DMS153 treated with DMSO at 0.1 percent for 48 hours (cell line): ENCODE measurements at regions not wholly inside any gene's neighbourhood (a gene's known extent, or its start where the extent isn't known, plus 50 kb on each side); places are given as distances from the start of the nearest gene placed in this dataset.
"Not testable (repeated sequence)": the region's sequence is repeated elsewhere in the genome, so short reads cannot be mapped to it uniquely, and the experiment has no call there.

ENCODE experiments used
- DNase-seq: peaks from one replicate; lab custom pipeline; 2025; ENCODE audit not compliant: unreplicated experiment; lab: John Stamatoyannopoulos, UW

DNA sequence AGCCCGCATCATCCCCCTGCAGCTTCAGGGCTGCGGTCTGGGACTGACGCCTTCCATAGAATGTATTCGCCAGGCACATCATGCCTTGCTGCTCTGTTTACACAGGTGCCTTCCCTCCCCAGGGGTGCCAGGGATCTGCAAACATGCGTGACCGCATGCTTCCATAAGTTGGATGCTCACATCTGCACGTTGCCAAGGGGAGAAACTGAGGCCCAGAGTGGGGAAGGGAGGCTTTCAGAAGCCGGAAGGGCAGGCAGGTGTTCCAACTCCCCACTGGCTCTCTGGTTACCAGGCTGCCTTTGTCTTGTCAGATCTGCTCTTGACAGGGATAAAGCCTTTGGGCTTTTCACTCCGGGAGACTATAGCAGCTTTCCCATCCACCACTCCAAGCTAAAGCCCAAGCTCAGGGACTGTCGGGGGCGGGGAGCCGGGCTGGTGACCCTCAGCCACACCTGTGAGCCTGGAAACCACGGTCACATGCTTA, 125.8 kb upstream of the TNP1 start:
- DNase-seq = peak; percentile 91

DNA sequence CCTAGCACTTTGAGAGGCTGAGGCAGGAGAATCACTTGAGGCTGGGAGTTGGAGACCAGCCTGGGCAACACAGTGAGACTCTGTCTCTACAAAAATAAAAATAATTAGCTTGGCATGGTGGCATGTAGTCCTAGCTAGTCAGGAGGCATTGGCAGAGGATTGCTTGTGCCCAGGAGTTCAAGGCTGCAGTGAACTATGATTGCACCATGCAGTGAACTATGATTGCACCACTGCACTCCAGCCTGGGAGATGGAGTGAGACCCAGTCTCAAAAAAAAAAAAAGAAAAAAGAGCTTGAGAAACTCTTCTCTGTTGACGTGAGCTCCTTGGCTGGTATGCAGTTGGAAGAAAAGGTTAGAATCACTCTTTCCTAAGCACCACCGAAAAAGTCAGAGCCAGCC, 125.1 kb upstream of the TNP1 start:
- DNase-seq = no peak

DNA sequence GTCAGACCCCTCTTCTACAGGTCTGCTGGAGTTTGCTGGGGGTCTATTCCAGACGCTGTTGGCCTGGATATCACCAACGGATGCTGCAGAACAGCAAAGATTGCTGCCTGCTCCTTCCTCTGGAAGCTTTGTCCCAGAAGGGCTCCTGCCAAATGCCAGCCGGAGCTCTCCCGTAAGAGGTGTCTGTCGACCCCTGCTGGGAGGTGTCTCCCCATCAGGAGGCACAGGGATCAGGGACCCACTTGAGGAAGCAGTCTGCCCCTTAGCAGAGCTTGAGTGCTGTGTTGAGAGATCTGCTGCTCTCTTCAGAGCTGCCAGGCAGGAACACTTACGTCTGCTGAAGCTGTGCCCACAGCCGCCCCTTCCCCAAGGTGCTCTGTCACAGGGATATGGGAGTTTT, 122.1 kb upstream of the TNP1 start:
- DNase-seq = not testable (repeated sequence)

DNA sequence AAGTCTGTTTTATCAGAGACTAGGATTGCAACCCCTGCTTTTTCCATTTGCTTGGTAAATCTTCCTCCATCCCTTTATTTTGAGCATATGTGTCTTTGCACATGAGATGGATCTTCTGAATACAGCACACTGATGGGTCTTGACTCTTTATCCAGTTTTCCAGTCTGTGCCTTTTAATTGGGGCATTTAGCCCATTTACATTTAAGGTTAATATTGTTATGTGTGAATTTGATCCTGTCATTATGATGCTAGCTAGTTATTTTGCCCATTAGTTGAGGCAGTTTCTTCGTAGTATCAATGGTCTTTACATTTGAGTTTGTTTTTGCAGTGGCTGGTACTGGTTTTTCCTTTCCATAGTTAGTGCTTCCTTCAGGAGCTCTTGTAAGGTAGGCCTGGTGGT, 120.6 kb upstream of the TNP1 start:
- DNase-seq = not testable (repeated sequence)

DNA sequence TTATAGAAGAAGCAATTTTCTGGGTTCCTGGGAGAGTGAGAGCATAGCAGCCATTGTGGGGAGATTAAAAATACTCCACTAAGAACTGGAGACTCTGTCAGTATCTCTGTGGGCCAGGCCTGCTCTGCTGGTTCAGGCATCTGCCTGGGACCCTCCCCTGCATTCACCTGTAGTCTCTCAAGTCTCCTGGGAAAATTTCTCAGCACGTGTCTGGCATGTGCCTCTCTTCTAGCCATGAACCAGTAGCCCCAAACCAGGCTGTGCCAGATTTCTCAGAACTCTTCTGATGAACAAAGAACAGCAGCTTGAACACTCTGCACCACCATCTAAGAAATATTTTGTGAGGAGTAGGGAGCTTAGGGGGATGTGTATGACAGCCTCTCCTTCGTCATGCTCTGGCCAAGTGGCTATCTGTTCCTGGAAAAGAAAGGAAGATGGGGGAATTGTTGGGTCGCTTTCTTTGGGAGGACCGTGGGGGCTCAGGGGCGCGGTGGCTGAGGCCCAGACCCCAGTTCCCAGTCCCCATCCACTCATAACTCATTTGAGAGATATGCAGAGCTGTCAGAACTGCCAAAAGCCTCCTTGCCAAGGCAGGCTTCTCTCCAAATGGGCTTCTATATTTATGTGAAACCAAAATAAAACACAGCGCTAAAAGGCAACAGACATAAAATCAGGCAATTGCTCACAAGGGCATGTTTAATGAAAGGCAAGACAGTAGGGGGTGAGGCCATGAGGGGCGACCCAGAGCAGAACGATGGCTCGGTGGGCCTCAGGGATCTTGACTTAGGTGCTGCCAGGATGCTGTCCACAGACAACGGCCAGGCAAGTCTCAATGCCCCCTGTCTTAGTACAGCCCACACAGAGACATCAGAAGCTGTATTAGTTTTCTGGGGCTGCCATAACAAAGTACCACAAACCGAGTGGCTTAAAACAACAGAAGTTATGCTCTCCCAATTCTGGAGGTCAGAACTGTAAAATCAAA, 114.7 kb upstream of the TNP1 start:
- DNase-seq = no peak

DNA sequence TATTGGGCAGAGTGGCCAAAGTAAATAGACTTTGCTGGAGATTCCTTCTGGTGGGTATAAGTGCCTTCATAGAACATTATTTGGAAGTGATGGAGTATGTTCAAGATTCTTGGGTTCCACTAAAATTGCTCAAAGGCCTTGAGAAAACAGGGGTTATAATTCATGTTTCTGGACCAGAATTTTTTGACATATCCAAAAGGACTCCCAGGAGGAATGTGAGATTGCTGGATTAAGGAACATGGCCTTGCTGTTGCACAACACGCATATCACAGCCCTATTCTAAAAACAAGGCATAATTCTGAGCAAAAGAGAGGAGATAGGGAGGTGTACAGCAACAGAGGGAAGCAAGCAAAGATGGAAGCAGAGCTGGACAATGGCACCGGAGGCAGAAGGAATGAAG, 111.7 kb upstream of the TNP1 start:
- no peak for DNase-seq

DNA sequence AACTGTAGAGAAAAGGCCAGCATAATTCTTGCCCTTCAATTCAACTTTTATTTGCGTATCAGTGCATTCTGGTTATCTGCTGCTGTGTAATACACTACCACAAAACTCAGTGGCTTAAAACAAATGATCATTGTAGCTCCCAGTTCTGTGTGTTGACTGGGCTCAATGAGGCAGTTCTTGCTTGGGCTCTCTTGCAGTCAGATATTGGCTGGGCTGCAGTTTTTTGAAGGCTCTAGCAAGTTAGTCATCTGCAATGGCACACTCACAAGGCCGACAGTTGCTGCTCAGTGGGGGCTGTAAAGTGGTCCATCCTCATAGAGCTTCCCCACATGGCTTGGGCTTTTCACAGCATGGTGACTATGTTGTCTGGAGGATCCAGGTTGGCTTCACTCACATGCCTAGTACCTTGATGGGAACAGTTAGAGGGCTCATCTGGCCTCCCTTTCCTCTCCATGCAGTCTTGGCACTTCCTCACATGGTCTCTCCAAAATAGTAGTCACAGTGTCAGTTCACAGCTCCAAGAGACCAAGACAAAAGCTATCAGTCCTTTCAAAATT, 110.6 kb upstream of the TNP1 start:
- DNase-seq = no peak

DNA sequence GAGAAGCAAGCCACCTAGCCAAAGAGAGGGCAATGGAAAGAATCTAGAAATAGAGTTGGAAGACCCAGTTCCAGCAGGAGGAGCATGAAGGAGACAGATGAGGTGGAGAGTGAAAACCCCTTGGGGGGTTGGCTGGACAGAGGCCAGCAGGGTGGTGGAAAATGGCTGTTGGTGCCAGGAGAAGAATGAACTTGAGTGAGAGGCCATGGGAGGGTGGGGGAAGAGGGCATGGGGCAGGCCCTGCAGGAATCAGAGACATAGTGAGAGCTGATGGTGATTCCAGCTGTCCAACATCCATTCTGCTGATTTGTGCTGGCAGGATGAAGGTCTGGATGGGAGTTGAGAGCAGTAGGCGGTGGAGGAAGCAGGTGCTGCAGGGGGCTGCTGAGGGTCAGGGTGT, 108.0 kb upstream of the TNP1 start:
- DNase-seq = no peak

DNA sequence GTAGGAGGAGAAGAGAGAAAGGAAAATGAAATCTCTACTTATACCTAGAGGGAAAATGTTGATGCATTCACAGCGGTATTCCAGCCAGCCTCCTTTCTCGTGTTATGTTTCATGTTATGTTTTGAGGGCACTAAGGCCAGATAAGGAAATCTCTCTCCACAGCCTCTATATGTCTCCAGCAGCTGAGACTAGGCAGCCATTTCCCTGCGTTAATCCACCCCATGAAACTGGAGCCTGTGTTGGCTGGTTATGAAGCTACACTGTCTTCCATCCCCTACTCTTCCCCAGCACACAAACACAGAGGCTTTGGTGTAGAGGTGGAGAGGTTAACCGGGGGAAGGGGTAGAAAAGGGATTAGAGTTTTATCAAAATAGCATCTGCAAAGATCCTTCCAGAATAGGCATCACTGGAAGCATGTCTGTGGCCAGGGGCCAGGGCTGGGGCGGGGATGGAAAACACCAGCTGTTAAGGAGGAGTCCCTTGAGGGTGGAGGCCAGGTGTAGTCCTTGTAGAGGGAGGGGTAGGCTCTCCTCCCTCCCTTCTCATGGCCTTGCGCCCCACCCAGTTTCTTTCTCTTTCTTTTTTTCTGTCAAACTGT, 100.9 kb upstream of the TNP1 start:
- no peak for DNase-seq

DNA sequence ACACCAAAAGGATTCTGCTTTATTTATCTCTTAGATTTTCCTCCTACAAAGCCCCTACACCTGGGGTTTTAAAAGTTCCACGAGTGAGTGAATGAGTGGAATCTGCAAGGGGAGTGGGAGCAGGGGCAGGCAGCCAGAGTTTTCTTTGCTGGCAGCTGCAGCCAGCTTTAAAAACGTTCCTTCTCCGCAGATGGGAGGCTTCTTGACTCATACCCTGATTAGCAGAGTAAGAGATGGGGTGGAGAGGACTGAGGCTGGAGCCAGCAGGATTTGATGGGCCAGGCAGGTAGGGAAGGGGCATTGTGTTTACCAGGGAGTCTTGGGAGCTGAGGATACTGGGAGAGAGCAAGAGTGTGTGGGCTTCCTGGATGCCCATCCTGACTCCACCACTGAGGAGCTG, 99.6 kb upstream of the TNP1 start:
- DNase-seq = no peak

DNA sequence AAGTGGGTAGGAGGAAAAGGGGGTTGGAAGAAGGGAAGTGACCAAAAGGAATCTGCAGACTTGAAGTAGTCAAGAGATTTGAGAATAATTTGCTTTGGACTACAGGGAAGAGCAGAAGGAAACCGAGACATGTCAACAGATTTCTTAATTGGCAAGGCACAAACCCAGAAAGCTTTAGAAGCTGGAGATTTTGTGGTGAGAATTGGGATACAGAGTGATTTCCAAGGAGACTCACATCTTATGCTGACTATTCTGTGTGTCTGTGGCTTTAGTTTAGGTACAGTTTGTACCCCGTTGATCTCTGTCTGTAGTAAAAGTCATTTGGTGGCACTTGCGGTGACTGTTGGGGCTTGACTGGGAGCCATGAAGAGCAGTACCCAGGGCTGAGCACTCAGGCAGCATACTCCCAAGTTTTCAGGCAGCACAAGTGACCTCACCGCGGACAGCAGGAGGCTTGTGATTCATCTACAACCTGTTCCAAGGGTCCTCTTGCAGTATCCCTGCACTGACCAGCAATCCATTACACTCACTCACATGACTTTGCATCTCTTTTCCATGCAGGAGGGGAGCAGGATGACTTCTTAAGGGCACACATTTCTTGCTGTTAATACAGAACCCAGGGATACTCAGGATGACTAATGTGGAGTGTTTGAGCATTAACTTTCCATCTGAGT, 97.1 kb upstream of the TNP1 start:
- DNase-seq = no peak

DNA sequence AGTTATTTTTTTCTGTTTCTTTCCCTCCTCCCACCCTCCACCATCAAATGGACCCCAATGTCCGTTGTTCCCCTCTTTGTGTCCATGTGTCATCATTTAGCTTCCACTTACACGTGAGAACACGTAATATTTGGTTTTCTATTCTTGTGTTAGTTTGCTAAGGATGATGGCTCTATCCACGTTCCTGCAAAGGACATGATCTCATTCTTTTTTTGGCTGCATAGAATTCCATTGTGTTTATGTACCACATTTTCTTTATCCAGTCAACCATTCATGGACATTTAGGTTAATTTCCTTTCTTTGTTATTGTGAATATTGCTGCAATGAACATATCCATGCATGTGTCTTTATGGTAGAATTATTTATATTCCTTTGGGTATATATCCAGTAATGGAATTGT, 91.3 kb upstream of the TNP1 start:
- DNase-seq = no peak

DNA sequence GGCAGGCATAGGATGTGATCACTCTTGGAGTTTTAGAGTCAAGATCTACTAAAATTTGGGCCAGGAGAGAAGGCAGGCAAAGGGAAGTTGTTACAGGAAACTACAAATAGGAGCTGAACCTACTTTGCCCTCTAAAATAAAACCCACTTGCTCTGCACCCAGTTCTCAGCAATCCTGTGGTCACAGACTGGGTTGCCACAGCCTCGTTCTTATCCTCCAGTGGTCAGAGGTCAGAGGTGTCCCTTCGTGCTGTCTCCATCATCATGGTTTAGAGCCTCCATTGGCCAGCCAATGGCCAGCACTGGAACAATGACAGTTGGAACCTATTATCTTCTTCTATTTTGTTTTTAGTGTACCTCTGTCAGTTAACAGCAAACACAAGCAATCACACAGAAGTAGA, 90.7 kb upstream of the TNP1 start:
- no peak for DNase-seq

DNA sequence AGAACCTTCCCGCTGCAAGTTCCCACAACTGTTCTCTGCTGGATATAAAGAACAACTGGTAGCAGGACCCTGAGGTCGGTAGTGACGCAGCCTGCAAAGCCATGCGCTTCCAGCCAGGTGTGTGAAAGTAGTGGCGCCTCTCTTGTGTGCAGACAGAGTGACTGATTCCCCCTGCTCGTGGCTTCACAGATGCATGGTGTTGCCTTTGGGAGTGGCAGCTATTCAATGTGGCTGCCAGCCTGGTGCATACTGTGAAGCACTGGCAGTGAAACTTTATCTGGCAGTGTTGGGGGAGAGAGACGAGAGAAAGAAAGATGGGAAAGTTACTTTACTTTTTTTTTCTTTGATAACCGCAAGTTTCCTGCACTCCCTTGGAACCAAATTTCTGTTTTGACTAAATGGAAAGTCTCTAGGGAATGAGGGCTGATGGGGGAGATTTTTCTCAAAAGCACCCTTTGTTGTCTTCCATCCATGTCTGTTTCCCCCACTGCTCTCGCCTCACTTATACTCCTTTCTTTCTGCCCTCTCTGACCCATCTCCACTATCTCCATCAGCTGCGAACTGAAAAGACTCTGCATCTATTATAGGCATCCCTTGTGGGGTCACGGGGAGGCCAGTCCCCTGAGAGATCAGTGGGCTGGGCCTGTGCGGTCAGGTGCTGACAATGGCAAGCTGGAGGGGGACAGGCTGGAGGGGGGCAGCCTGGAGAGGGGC, 90.0 kb upstream of the TNP1 start:
- DNase-seq = no peak

DNA sequence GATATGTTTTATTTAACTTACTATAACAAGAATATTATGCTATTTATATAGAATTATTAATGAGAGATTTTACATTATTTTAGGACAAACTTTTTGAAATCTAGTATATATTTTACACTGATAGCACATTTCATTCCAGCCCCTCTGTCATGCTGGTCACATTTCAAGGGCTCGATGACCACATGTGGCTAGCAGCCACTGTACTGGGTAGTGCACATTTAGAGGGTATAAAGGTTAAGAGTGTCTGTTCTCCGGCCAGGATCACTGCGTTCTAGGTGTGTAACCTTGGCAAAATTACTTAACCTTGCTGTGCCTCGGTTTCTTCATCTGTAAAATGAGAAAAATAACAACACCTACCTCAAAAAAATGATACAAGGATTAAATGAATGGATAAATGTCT, 87.2 kb upstream of the TNP1 start:
- DNase-seq = no peak

DNA sequence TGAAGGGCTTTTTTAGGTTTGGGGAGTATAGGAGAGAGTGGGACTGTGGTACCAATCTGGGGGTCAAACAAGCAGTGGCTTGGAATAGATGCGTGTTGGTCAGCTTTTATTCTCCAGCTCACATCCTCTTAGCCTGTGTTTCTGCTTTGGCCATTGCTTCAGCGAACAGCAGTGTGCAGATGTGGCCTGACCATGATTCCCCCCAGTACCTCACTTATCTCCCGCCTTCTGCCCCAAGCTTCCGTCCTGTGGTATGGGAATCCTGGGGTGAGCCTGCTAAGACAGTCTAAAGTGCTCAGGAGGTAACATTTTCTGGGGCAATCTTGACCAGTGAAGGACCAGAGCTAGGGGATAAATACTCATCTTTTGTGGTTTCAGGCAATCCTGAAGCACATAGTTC, 84.9 kb upstream of the TNP1 start:
- no peak for DNase-seq

DNA sequence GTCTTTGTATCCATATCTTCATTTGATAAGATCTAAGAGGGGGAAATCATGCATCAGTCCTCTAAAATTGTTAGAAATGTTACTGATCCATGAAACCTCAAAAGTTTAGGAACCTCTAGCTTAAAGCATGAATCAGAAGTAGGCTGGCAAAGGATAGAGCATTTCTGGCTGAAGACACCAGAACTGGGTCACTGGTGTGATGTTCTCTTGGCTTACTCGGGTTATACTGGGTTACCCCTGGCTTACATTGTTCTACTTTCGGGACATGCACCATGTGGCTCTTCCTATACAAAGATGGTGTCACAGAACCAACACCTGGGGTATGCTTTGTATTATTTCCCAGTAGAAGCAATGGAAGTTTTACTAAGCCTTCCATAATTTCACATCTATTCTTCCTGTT, 83.2 kb upstream of the TNP1 start:
- no peak for DNase-seq

DNA sequence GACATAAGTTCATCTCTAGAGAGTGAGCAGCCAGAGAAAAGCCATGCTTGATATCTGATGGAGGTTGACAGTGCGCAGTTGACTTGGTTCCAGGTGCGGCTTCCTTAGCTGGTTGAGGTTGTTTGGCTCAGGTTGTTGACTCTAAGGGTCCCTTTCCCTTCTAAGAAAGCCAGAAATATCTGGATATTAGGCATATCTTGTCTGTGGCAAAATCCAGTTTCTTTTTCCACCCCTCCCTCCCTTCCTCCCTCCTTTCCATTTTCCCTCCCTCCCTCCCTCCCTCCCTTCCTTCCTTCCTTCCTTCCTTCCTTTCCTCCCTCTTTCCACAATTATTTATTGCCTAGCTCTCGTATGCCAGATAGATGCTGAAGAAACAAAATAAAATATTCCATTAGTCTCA, 82.6 kb upstream of the TNP1 start:
- DNase-seq = no peak

DNA sequence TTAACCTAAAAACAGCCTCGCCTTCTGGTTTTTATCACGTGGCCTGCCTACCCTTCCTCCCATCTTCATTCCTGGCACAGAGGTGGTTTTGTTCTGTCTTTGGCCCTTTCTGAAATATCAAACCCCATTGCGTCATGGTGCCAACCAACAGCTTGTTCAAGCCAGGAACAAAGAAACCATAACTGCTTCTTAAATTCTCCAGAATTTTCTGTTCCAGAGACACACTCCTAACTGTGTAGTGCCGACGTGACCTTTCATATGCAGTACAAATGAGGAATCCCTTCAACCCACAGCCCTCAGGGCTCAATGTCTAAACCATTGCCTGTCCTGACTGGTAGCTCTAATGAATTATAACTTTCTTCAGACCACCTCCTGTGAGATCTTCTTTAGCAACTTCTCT, 82.2 kb upstream of the TNP1 start:
- DNase-seq = no peak

DNA sequence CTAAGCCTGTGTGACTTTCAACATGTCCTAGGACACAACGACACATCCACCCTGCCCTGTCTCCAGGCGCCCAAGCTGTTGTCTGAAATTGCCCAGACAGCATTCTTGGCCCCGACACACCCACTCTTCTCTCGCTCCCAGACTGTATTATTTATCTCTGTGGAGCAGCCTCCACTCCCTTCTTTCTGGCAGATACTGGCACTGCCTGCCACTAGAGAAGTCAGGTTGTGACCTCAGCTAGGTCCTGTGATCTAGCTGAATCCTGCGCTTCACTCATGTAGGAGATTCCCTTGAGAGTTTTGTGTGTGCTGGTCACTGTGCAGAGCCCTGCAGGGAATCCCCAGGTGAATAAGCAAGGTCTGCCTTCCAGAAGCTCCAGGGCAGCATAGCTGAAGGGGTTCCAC, 77.1 kb upstream of the TNP1 start:
- DNase-seq = peak; percentile 33

DNA sequence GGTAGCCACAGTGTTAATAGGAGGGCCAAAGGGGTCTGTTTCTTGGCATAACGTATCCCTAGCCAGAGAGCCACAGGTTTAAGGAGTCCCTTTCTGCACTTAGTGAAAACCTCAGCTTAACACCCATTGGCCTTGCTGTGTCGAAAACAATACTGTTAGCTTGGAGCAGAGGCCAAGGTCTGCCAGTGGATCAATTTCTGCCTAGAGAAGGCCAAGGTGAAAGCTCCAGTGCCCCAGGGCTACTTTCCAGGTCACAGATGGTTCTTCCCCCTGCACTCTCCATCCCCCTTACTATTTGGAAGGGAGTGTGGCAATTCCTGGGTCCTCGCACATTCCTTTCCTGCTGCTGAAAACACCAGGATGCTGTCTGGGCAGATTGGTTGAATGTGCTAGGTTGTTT, 74.8 kb upstream of the TNP1 start:
- DNase-seq = no peak
